Transverse colon (tissue), 4 donors: ENCODE measurements at regions not wholly inside any gene's neighbourhood (a gene's known extent, or its start where the extent isn't known, plus 50 kb on each side); places are given as distances from the start of the nearest gene placed in this dataset.

Experiments
- DNase-seq: peaks from one replicate; pipeline ENCODE4 v3.0.0-alpha.2; 2019
- H3K27ac ChIP-seq, 4 donors: fragments of 200-600 bp; sonication (generic); 2 replicates each; pipeline ENCODE4 v1.5.1; 2016 to 2018; ENCODE audit warnings: inconsistent platforms in 4 of 4
- H3K27me3 ChIP-seq: fragments of 200-600 bp; sonication (generic); 2 replicates; pipeline ENCODE4 v1.5.1; 2017; ENCODE audit warnings: inconsistent platforms
- H3K36me3 ChIP-seq, 4 donors: fragments of 200-600 bp; sonication (generic); 2 replicates each; pipeline ENCODE4 v1.5.1; 2017 to 2019; ENCODE audit warnings: inconsistent platforms in 4 of 4
- H3K4me1 ChIP-seq, 4 donors: fragments of 200-600 bp; sonication (generic); 2 replicates each; pipeline ENCODE4 v1.5.1; 2017 to 2020; ENCODE audit warnings: inconsistent platforms in 4 of 4
- H3K4me3 ChIP-seq, 4 donors: fragments of 200-600 bp; sonication (generic); 1 replicate in 1 of 4; 2 replicates in 3 of 4; pipeline versions ENCODE4 v1.5.1 to v1.6.1; 2017 to 2019; ENCODE audit warnings: inconsistent platforms in 4 of 4
- H3K9me3 ChIP-seq, 2 donors: fragments of 200-600 bp; sonication (generic); 2 replicates each; pipeline ENCODE4 v1.5.1; 2017 to 2019; ENCODE audit warnings: inconsistent platforms in 2 of 2
- EP300 ChIP-seq: sonication (generic); formaldehyde crosslinking; IDR thresholded peaks from one replicate; pipeline ENCODE4 v1.6.1; 2017; ENCODE audit warnings: antibody characterized with exemption, low read depth
- POLR2A ChIP-seq: fragments of 450-650 bp; IDR thresholded peaks from one replicate; pipeline ENCODE4 v1.6.1; 2016; ENCODE audit warnings: antibody characterized with exemption, mild to moderate bottlenecking, moderate library complexity
- POLR2AphosphoS5 ChIP-seq, 3 donors: sonication (generic); formaldehyde crosslinking; IDR thresholded peaks; one replicate each; pipeline ENCODE4 v1.6.1; 2016; ENCODE audit warnings: antibody characterized with exemption in 3 of 3
- WGBS, 2 donors: methylation state at CpG; one replicate each; pipeline ENCODE4 v1.1.5; 2018; ENCODE audit warnings: low coverage in 1 of 2; 5-methylcytosine and 5-hydroxymethylcytosine counted together
- in situ Hi-C, 4 donors: fragments of 200-750 bp; cut with MboI; loops; one replicate each; pipeline versions ENCODE4 v1.15.0 to v1.15.1; 2017; ENCODE audit warnings: low sequenced_read_pairs in 3 of 4, low pct_ligation_motif_present in 1 of 4, low pct_unique_long_range_greater_than_20kb in 1 of 4
- intact Hi-C: fragments of 100-400 bp; cut with DNase I; formaldehyde crosslinking; loops from one replicate; pipeline ENCODE4 v1.15.1; 2023; ENCODE audit warnings: low total_unique reads
- TF ChIP-seq, protein P1 (sequence below), 5 experiments: fragments of 200-600 bp in 3 of 5; fragments of 450-650 bp in 2 of 5; sonication (generic) in 3 of 5; IDR thresholded peaks; 1 replicate in 2 of 5; 2 replicates in 3 of 5; pipeline ENCODE4 v1.5.1; 2016 to 2017; ENCODE audit warnings: antibody characterized with exemption in 5 of 5, inconsistent platforms in 3 of 5, mild to moderate bottlenecking in 2 of 5, moderate library complexity in 1 of 5

DNA sequence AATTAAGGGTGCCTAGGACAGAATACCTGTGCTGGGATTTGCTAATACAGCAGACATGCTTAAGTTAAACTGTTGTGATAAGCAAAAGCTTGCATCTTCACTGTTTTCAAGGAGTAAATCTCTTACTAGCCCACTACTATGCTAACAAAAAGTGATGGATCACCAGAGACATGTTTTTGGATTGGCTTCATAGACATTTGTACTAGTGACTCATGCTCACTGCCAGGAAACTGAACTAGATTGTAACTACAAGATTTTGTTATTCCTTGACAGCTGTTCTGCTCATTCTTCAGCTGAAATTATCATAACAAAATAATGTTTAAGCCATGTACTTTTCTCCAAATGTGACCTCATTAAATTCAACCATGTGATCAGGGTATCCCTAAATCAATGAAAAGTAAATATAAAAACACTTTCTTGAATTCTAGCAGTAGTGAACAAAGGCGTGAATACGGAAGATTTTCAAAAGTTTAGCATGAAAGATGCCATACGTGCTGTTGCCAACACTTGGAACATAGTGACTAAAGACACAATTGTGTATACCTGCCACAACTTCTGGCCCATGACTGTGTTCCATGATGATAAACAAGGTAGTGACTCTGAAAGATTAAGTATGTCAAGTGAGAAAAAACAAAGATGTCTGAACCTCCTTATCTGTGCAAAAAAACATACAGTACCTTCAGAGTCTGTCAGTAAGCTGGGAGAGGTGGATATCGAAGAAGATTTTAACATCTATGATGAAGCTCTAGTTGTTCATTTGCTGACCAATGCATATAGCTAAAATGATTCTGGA lies 154.0 kb downstream of the BTC start:
- Histone ChIP-seq H3K27me3 (no peaks in the 10 kb centered on the region), H3K4me1 (no peaks in the 10 kb centered on the region), H3K27ac (no peak overlapping the region), H3K36me3 (no peaks in the 10 kb centered on the region), H3K9me3 (no peaks in the 10 kb centered on the region), H3K4me3 (no peak overlapping the region)
- 72 to 79% methylated on average over 4 of the region's 4 CpGs for WGBS, 2 donors
- intact Hi-C loops (no loop called here), in situ Hi-C loops (no loop called here)
- DNase-seq = no peak
- TF ChIP-seq POLR2AphosphoS5 (IDR thresholded peaks at IDR 0.05) = peak; percentile 33 to 65 (median 40)
- TF ChIP-seq EP300 = no peak
- TF ChIP-seq, protein P1, sequence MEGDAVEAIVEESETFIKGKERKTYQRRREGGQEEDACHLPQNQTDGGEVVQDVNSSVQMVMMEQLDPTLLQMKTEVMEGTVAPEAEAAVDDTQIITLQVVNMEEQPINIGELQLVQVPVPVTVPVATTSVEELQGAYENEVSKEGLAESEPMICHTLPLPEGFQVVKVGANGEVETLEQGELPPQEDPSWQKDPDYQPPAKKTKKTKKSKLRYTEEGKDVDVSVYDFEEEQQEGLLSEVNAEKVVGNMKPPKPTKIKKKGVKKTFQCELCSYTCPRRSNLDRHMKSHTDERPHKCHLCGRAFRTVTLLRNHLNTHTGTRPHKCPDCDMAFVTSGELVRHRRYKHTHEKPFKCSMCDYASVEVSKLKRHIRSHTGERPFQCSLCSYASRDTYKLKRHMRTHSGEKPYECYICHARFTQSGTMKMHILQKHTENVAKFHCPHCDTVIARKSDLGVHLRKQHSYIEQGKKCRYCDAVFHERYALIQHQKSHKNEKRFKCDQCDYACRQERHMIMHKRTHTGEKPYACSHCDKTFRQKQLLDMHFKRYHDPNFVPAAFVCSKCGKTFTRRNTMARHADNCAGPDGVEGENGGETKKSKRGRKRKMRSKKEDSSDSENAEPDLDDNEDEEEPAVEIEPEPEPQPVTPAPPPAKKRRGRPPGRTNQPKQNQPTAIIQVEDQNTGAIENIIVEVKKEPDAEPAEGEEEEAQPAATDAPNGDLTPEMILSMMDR (IDR thresholded peaks at IDR 0.05) = no peak
- TF ChIP-seq POLR2A = no peak

DNA sequence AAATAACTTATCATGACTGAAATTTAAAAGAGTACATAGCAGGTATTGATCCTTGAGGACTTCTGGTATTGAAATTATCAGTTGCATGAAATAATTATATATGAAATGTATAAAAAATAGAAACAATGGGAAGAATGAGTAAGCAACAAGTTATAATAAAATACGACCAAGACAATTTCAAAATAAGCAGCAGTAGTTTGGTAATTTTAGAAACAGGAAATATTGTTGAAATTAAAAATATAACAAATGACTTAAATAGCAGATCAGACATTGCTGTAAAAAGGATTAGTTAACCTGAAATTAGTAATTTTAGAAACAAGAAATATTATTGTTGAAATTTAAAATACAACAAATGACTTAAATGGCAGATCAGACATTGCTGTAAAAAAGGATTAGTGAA lies 152.3 kb downstream of the BTC start:
- H3K36me3 ChIP-seq = no peaks in the 10 kb centered on the region
- in situ Hi-C loops = no loop called here
- TF ChIP-seq EP300 = no peak
- TF ChIP-seq, protein P1 (IDR thresholded peaks at IDR 0.05) = no peak
- TF ChIP-seq POLR2AphosphoS5 (IDR thresholded peaks at IDR 0.05) = no peak
- no peak for TF ChIP-seq POLR2A

DNA sequence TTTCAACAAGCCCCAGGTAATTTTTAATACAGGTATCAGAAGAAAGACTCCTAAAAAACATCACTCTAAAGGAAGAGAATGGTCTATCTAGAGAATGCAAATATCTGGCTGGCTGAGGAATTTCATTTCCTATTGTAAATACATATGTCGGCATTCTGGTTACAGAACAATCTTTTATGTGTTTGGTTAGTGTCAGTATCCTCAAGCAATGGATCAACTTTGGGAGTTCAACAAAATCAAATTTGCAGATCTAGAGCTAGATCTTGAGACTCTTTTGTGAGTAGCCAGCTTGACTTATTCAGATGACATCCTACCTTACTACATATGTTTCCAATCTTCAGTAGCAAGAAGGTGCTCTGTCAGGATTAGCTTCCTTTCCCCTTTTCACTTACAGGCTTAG lies 145.1 kb downstream of the BTC start:
- H3K27me3 ChIP-seq = no peaks in the 10 kb centered on the region
- no peaks in the 10 kb centered on the region for H3K9me3 ChIP-seq
- TF ChIP-seq POLR2A = no peak
- no peak for TF ChIP-seq EP300
- TF ChIP-seq POLR2AphosphoS5 (IDR thresholded peaks at IDR 0.05) = no peak
- TF ChIP-seq, protein P1 (IDR thresholded peaks at IDR 0.05) = no peak
- 62 to 71% methylated on average over 1 of the region's 1 CpG for WGBS, 2 donors
- H3K4me3 ChIP-seq = no peak overlapping the region
- intact Hi-C loops (no loop called here), in situ Hi-C loops (no loop called here)
- no peaks in the 10 kb centered on the region for H3K36me3 ChIP-seq
- DNase-seq = no peak
- H3K4me1 ChIP-seq = no peaks in the 10 kb centered on the region
- no peak overlapping the region for H3K27ac ChIP-seq

More for the DNA sequence above, 152.3 kb downstream of the BTC start:
- no peaks in the 10 kb centered on the region for H3K27me3 ChIP-seq
- no peak overlapping the region for H3K4me3 ChIP-seq
- no peaks in the 10 kb centered on the region for H3K4me1 ChIP-seq
- H3K9me3 ChIP-seq = no peaks in the 10 kb centered on the region
- intact Hi-C loops = no loop called here
- no peak for DNase-seq
- WGBS, 2 donors = 50 to 70% methylated on average over 1 of the region's 1 CpG
- no peak overlapping the region for H3K27ac ChIP-seq

DNA sequence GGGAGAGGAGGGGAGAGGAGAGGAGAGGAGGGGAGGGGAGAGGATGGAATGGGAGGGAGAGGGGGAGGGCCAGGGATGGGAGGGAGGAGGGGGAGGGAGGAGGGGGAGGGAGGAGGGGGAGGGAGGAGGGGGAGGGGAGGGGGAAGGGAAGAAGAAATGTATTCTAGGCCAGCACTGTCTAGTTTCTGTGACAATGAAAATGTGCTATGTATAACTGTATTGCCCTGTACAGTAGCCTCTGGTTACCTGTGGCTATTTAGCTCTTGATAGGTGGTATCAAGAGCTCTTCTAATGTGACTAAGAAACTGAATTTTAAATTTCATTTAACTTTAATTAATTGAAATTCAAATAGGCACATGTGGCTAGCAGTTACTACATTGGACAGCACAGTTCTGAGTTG lies 143.1 kb downstream of the BTC start:
- Histone ChIP-seq H3K4me1 (no peaks in the 10 kb centered on the region), H3K9me3 (no peaks in the 10 kb centered on the region), H3K27me3 (no peaks in the 10 kb centered on the region), H3K4me3 (no peak overlapping the region), H3K36me3 (no peaks in the 10 kb centered on the region), H3K27ac (no peak overlapping the region)
- in situ Hi-C loops = loop anchor here in 1 of 4 donors (25.0 kb wide), 1 partner anchor 464 kb away; no protein-coding TSS in a partner anchor
- DNase-seq = no peak
- no peak for TF ChIP-seq POLR2AphosphoS5 (IDR thresholded peaks at IDR 0.05)
- no peak for TF ChIP-seq EP300
- no peak for TF ChIP-seq POLR2A
- TF ChIP-seq, protein P1 (IDR thresholded peaks at IDR 0.05) = no peak
- intact Hi-C loops = no loop called here
